CD4-positive, alpha-beta T cell treated with Interferon alpha-2 for 1 hour (primary cell): ENCODE measurements at regions not wholly inside any gene's neighbourhood (a gene's known extent, or its start where the extent isn't known, plus 50 kb on each side); places are given as distances from the start of the nearest gene placed in this dataset.

Experiments used
- DNase-seq, 2 donors: peaks; one replicate each; pipeline ENCODE4 v3.0.0-alpha.2; 2020 to 2022

DNA sequence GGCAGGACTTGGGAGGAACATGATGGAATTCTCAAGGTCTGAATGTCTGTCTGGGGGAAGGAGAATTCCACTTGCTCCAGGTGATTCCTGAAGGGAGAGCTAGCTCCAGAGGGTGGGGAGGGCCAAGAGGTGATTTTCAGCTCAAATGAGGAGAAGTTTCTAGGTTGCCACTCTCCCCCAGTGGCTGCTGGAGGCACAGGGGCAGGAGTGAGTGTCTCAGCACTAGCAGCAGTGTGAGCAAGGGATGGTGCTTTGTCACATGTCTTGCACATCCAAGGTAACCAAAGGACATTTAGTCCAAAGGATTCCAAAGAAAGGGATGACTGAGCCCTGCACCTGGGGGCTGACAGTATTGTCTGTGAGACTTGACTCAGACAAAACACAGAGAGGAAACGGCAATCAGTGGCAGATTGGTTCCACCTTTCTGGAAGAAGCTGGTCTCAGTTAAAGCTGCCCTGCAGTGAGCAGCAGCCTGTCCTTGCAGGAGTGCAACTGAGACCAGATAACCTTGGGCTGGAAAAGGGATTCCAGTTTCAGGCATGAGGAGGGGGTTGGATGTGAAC, 51.2 kb upstream of the PCBD1 start:
- DNase-seq = no peak

- DNase-seq = no peak
These were observed 52.6 kb upstream of the PCBD1 start for GRCh38 chr10:70940834-70941568.

GRCh38 chr10:70942125-70942524, 53.8 kb upstream of the PCBD1 start:
- no peak for DNase-seq

DNA sequence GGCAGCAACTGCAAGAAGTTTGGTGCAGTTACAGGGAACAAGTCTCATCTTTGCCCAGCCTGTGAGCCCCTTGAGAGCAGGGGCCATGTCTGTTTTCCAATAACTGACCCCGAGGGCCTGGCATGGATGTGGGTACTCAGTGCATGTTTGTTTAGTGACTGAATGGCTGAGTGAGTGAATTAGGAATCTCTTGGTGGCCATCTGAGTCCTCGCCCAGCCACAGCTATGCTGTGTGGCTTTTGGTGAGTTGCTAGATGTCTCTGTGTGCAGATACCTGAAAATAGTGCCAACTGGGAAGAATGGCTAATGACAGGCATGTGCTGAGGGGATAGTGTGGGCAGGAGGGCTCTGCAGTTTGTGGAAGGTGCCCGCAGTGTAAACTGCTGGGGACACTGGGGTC, 54.4 kb upstream of the PCBD1 start:
- DNase-seq = no peak

GRCh38 chr10:70943249-70943648, 54.9 kb upstream of the PCBD1 start:
- no peak for DNase-seq

DNA sequence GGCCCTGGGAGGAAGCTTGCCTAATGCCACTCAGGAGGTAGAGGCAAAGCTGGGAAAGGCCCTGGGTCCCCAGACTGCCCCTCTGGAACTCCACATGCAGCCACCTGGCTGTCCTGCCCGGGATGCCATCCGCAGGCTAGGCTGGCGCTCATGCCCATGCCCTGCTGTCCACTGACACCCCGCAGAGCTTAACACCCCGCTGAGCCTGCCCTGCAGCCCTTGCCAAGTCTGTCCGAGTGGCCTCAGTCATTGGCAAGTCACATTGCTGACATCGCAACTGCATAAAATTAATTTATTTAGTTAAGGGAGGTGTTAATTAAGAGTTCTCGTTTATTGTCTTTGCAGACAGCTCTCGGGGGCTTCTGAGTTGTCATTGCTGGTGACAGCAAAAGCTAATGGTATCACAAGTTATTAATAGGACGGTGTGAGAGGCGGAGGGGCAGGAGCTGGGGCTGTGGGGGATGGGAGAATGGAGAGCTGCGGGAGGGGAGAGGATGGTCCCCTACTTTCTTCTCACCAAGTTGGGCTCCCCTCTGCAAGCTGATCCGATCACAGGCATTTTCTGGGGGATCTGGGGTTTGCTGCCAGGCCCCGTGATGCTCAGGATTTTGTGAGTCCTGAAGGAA, 55.6 kb upstream of the PCBD1 start:
- no peak for DNase-seq

DNA sequence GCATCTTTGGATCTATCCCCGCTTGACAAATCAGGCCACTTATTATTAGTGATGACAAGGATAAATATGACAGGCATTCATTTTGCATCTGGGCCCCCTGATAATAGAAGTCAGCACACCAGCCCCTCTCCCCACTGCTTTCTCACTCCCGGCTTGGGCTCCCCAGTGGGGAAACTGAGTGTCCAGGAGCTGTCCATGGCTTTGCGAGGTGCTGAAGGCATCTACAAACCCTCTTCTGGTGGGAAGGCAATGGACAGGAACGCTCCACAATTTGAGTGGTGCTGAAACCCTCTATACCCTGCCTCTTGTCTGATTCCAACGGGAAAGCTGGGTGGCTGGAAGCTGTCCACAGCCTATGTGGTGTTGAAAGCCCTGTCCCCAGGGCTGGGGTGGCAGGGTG, 61.7 kb upstream of the PCBD1 start:
- DNase-seq = no peak

DNA sequence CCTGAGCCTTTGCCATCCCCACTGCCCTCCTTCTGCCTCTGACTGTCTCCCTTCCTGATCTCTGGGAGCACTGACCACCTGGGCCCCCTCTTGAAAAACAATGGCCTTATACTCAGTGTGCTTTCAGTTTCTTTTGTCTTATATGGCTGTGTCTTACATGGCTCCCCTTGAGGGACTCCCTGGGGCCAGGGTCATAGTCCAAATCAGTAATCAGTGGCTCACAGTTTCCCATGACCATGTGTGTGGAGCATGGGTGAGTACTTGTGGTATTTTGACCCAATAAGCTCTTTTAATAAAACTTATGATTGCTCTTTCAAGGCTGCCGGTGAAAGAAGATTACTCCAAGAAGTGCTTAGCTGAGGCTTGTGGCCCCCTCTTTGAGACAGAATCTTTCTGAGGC, 62.4 kb upstream of the PCBD1 start:
- DNase-seq = no peak

DNA sequence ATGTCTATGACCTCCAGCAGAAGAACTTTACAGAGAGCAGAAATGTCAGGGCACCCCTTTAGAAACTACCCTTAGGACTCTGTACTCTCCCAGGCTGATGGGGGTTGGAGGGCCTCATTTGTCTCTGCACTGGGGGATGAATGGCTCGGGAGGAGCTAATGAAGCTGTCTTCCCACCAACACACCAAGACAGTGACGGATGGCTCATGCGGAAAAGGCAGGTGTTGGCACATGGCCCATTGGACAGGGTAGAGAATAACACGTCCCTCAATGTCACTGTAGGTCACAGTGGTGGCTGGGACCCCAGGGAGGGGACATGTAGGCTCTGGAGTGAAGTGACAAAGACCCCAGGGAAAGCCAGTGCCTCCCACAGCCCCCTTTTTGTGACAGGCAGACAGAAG, 64.0 kb upstream of the PCBD1 start:
- DNase-seq = no peak

- no peak for DNase-seq
These were observed 64.6 kb upstream of the PCBD1 start for GRCh38 chr10:70952921-70953320.

DNA sequence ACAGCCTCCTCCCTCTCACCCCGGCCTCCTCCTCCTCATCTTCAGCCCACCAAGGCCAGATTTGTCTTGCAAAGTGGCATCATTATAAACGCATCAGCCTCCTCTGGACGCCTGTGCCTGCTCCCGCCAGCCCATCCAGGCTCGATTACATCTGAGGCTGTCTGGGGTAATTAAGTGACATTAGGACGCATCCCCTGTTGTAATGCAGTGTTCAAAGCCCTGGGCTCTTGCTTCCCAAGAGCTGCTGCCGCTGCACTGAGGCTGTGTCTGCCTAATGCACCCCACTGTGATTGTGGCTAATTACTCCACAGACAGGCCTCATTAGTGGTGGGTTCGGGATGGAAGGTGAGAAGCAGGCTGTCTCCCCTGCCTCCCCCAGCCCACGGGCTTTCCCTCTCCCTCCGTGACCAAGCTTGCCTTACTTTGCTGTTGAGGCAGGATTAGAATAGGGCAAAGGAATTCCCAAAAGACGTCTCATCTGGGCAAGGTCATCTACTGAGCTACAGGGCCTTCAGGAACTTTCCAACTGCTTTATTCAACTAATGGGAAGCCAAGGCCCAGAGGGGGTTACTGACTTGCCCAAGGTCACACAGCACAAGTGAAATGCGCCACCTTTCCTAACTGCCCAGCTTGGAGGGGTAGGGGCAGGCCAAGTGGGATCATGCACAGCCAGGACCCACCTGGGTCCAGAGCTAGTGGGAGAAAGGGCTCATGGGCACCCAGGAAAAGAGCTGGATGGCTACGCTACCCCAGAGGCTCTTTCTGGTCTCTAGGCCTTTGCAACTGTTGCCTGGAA, 66.2 kb upstream of the PCBD1 start:
- DNase-seq = no peak

- no peak for DNase-seq
These were observed 67.8 kb upstream of the PCBD1 start for GRCh38 chr10:70956029-70956759.

GRCh38 chr10:70958396-70958795, 70.0 kb upstream of the PCBD1 start:
- DNase-seq = no peak

DNA sequence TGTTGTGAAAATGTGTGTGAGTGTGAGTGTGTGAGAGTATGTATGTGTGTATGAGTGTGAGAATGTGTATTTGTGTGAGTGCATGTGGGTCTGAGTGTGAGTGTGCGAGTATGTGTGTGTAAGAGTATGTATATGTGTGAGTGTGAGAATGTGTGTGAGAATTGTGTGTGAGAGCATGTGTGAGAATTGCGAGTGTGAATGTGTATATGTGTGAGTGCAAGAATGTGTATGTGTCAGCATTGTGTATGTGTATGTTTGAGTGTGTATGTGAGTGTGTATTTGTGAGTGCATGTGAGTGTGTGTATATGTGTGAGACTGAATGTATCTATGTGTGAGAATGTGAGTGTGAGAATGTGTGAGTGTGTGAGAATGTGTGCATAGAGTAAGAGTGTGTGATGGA, 72.0 kb upstream of the PCBD1 start:
- no peak for DNase-seq

DNA sequence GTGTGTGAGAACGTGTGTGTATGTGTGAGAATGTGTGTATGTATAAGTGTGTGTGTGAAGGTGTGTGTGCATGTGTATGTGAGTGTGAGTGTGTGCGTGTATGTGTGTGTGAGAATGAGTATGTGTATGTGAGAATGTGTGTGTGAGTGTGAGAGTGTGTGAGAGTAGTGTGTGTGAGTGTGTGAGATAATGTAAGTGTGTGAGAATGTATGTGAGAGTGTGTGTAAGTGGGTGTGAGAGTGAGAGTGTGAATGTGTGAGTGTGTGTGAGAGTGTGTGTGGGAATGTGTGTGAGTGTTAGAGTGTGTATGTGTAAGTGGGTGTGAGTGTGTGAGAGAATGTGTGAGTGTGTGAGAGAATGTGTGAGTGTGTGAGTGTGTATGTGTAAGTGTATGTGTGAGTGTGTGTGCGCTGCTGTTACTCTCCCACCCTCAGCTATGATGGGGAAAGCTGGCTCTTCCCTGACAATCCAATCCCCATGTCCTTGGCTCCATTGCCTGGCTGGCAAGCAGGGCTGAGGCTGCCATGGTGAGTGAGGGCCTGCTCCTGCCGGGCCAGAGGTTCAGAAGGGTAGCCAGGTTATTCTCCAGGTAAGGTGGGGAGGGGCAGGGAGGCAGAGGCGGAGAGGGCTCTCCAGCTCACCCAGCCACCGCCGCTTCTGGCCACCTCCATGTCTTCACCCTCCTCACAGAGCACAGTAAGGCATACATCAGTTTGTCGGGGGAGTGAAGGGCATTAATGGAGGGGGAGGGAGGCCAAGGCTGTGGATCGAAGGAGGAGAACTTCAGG, 72.6 kb upstream of the PCBD1 start:
- DNase-seq = no peak

GRCh38 chr10:70962686-70963085, 74.3 kb upstream of the PCBD1 start:
- DNase-seq = no peak

DNA sequence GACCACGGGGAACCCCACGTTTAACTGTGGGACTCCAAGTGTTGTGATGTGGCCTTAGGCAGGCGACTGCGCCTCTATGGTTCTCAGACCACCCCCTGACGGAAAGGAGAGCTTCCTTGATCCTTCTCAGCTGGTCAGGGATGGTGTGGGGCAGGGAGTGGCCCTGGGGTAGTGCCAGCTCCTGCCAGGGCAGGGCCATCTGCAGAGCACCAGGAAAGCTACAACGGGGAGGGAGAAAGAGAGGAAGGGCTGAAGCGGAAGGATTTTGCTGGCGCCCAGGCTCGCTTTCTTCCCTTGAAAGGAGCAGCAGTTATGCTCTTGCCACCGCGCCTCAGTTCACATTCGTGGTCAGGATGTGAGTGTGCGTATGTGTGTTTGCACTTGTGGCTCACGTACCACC, 74.9 kb upstream of the PCBD1 start:
- no peak for DNase-seq

- DNase-seq = no peak
These were observed 75.9 kb upstream of the PCBD1 start for GRCh38 chr10:70964245-70964644.

DNA sequence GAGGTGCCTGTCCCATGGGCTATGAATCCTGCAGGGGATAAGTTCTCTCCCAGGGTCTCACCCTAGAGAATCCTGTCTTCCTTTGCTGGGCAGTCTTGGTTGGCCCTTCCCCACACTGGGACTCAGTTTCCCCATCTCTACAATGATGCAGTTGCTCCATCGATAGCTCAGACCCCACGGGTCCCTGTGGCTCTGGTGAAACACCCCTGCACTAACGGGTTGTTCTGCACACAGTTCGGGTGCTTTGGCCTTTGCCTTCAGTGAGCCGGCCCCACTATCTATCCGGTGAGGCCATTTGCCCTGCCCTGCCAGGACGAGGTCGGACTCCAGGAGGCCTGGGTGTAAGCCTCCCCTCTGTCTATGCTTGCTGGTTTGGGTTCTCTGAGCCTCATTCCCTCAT, 76.5 kb upstream of the PCBD1 start:
- DNase-seq = no peak

DNA sequence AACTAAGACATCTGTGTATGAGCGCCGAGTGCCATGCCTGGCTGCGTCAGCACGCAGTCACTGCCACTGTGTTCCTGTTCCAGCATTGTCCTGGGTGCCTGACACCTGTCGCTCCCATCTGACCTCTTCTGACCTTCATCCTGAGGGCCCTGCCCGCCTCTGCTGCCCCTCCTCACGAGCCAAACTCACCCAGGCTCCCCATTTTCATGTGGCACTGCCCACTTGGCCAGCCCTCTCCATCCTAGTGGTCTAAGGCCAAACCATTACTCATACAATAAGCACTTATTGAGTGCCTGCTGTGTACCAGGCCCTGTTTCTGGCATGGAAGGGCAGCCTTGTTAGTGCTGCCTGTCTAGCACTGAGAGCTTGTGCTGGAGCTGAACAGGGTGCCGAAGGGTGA, 77.2 kb upstream of the PCBD1 start:
- no peak for DNase-seq

DNA sequence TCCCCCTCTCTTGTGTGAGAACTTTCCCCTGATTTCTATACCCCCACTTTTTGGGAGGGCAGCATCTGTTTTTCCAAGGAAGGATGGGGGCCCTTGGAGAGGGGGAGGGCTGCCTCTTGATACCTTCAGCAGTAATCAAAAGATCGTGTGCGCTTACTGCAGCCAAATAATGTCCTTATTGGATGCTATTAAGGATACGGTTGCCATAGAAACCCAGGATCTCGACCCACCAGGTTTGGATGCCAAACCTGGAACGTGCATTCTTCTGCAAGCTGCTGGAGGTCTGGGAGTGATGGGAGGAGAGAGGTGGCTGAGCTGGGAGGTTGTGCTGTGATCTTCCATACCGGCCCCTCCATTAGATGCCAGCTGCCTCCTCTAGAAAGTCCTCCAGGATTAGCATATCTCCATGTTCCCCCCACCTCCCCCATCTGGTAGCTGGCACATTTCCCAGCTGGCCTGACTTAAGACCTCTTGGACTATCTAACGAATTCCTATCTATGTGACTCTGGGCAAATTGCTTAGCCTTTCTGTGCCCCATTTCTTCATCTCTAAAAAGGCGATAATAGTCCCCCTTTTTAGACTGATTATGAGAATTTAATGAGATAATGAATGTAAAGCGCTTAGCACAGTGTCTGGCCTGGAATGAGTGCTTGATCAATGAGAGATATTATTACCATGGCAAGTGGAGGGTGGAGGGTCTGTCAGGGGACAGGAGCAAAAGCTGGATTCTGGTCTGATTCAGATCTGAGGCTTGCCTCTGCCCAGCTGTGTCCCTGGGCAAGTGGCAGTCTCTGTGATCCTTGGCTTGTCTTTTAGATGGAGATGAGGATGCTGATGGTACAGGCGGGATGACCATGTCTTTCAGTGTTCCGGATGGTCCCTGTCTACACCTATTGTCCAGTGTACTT, 78.5 kb upstream of the PCBD1 start:
- no peak for DNase-seq
